Neural cell (in vitro differentiated cells): ENCODE measurements at regions not wholly inside any gene's neighbourhood (a gene's known extent, or its start where the extent isn't known, plus 50 kb on each side); places are given as distances from the start of the nearest gene placed in this dataset.

Experiments used
- H2AFZ ChIP-seq: fragments of 200-600, 300-800 bp; sonication (generic), shearing (Covaris generic); 2 replicates; pipeline ENCODE4 v1.6.0; 2014; ENCODE audit warnings: low read depth, mild to moderate bottlenecking, antibody characterized with exemption, low read length, moderate library complexity
- H3F3A ChIP-seq: fragments of 200-600 bp; shearing (Covaris generic); 2 replicates; pipeline ENCODE4 v1.6.1; 2016; ENCODE audit warnings: mild to moderate bottlenecking, moderate library complexity, mixed read lengths, antibody characterized with exemption, low read length; ENCODE audit not compliant: insufficient read depth, poor library complexity, severe bottlenecking
- H3K27ac ChIP-seq: fragments of 200-600, 300-800 bp; sonication (generic), shearing (Covaris generic); 2 replicates; pipeline ENCODE4 v1.5.1; 2014; ENCODE audit warnings: mild to moderate bottlenecking, low read length, moderate library complexity
- H3K27me3 ChIP-seq: fragments of 300-800, 200-600 bp; sonication (generic), shearing (Covaris generic); 2 replicates; pipeline ENCODE4 v1.6.0; 2014; ENCODE audit warnings: mild to moderate bottlenecking, low read depth, low read length, moderate library complexity; ENCODE audit not compliant: insufficient read depth
- H3K36me3 ChIP-seq: fragments of 300-800, 200-600 bp; sonication (generic), shearing (Covaris generic); 2 replicates; pipeline ENCODE4 v1.5.1; 2014; ENCODE audit warnings: mild to moderate bottlenecking, antibody characterized with exemption, low read length, moderate library complexity; ENCODE audit not compliant: insufficient read depth
- H3K4me2 ChIP-seq: fragments of 300-800, 200-600 bp; sonication (generic), shearing (Covaris generic); 2 replicates; pipeline ENCODE4 v1.6.0; 2014; ENCODE audit warnings: mild to moderate bottlenecking, low read length
- H3K4me3 ChIP-seq: fragments of 300-800, 200-600 bp; sonication (generic), shearing (Covaris generic); 2 replicates; pipeline ENCODE4 v1.5.1; 2014; ENCODE audit warnings: mild to moderate bottlenecking, low read length, moderate library complexity
- H3K79me2 ChIP-seq: fragments of 200-600 bp; shearing (Covaris generic); replicated peaks from 2 replicates; pipeline ENCODE4 v1.6.0; 2014; ENCODE audit warnings: mild to moderate bottlenecking, low read length, moderate library complexity; ENCODE audit not compliant: insufficient read depth
- H3K9ac ChIP-seq: fragments of 300-800, 200-600 bp; sonication (generic), shearing (Covaris generic); 2 replicates; pipeline ENCODE4 v1.6.1; 2016; ENCODE audit warnings: mild to moderate bottlenecking, low read length, mixed read lengths
- H3K9me2 ChIP-seq: fragments of 200-600 bp; shearing (Covaris generic); 2 replicates; pipeline ENCODE4 v1.6.1; 2016; ENCODE audit warnings: mild to moderate bottlenecking, low read length, mixed read lengths; ENCODE audit not compliant: insufficient read depth
- H3K9me3 ChIP-seq: fragments of 200-600, 300-800 bp; sonication (generic), shearing (Covaris generic); 2 replicates; pipeline ENCODE4 v1.6.1; 2016; ENCODE audit warnings: mild to moderate bottlenecking, mixed run types, low read length, moderate library complexity, mixed read lengths
- H4K20me1 ChIP-seq: fragments of 200-600 bp; shearing (Covaris generic); 2 replicates; pipeline ENCODE4 v1.6.1; 2016; ENCODE audit warnings: mild to moderate bottlenecking, mixed run types; ENCODE audit not compliant: insufficient read depth
- EP300 ChIP-seq: fragments of 450-650 bp; conservative IDR thresholded peaks from 2 replicates; pipeline ENCODE4 v1.6.1; 2014; ENCODE audit warnings: antibody characterized with exemption, mild to moderate bottlenecking, moderate library complexity; ENCODE audit not compliant: poor library complexity, severe bottlenecking
- EZH2 ChIP-seq: fragments of 200-600, 300-800 bp; shearing (Covaris generic), sonication (generic); IDR thresholded peaks from 2 replicates; pipeline ENCODE4 v1.6.1; 2014; ENCODE audit warnings: antibody characterized with exemption, low read length, borderline replicate concordance, mild to moderate bottlenecking; ENCODE audit not compliant: insufficient read depth, poor library complexity, severe bottlenecking
- MXI1 ChIP-seq: fragments of 450-650 bp; conservative IDR thresholded peaks from 2 replicates; pipeline ENCODE4 v1.6.1; 2014; ENCODE audit warnings: antibody characterized with exemption, mild to moderate bottlenecking; ENCODE audit not compliant: poor library complexity, severe bottlenecking
- POLR2AphosphoS5 ChIP-seq: IDR thresholded peaks from 2 replicates; pipeline ENCODE4 v1.6.1; 2012
- RAD21 ChIP-seq: fragments of 450-650 bp; conservative IDR thresholded peaks from 2 replicates; pipeline ENCODE4 v1.6.1; 2014; ENCODE audit warnings: antibody characterized with exemption, mild to moderate bottlenecking, moderate library complexity
- SMC3 ChIP-seq: fragments of 450-650 bp; conservative IDR thresholded peaks from 2 replicates; pipeline ENCODE4 v1.6.1; 2014; ENCODE audit warnings: antibody characterized with exemption, mild to moderate bottlenecking, moderate library complexity; ENCODE audit not compliant: poor library complexity
- TAF1 ChIP-seq: IDR thresholded peaks from 2 replicates; pipeline ENCODE4 v1.6.1; 2012; ENCODE audit warnings: low read depth
- TF ChIP-seq, protein P1 (sequence below): fragments of 450-650 bp; IDR thresholded peaks from 2 replicates; pipeline ENCODE4 v1.5.1; 2014; ENCODE audit warnings: antibody characterized with exemption, mild to moderate bottlenecking, moderate library complexity; ENCODE audit not compliant: poor library complexity, severe bottlenecking
- TF ChIP-seq, protein P2 (sequence below): IDR thresholded peaks from 2 replicates; pipeline ENCODE4 v1.6.1; 2012; ENCODE audit warnings: borderline replicate concordance

DNA sequence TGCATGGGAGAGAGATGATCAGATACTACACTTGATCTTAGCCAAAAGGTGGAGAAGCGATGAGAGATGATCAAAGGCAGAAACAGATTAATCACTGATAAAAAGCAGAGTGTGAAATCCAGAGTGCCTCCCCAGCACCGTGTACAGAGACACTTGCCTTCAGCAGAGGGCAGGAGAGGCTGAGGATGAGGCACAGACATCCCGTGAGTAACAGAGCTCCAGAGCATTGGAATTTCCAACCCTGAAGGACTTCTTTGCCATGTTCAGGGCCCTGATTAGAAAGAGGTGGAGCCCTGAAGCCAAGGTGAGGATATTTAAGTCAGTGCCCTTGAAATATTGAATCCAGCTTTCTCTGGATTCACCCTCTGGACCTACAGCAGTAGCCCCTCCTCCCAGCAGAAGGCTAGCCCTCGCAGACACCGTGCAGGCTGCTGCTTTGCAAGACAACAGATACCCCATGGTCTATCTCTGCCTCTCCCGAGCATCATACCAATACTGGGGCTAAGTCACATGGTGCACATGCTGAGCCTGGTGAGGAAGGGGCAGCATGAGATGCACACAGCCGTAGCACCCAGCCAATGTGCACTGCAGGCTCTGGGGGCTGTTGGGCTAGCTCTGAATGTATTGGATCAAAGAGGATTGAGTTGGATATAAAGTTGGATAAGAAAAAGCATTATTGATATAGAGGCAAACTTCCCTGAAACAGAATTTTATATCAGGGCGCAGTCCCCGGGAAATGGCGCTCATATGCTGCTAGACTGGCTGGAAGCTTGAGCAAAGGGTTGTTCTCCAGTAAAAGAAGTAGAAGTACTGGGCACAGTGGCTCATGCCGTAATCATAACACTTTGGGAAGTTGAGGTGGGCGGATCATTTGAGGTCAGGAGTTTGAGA, 200.3 kb upstream of the B3GAT1 start:
- Histone ChIP-seq H3K9me3 (no peaks in the 10 kb centered on the region), H3F3A (no peaks in the 10 kb centered on the region), H3K36me3 (no peaks in the 10 kb centered on the region), H3K4me2 (no peak overlapping the region), H3K27ac (no peak overlapping the region), H3K79me2 (no peaks in the 10 kb centered on the region), H4K20me1 (no peaks in the 10 kb centered on the region), H3K27me3 (no peaks in the 10 kb centered on the region), H3K9ac (no peak overlapping the region), H3K4me3 (no peak overlapping the region), H2AFZ (no peak overlapping the region), H3K9me2 (no peaks in the 10 kb centered on the region)
- TF ChIP-seq RAD21 (no peak), MXI1 (no peak), POLR2AphosphoS5 (no peak), EP300 (no peak), TAF1 (no peak), SMC3 (no peak), EZH2 (no peak)
- TF ChIP-seq, protein P1, sequence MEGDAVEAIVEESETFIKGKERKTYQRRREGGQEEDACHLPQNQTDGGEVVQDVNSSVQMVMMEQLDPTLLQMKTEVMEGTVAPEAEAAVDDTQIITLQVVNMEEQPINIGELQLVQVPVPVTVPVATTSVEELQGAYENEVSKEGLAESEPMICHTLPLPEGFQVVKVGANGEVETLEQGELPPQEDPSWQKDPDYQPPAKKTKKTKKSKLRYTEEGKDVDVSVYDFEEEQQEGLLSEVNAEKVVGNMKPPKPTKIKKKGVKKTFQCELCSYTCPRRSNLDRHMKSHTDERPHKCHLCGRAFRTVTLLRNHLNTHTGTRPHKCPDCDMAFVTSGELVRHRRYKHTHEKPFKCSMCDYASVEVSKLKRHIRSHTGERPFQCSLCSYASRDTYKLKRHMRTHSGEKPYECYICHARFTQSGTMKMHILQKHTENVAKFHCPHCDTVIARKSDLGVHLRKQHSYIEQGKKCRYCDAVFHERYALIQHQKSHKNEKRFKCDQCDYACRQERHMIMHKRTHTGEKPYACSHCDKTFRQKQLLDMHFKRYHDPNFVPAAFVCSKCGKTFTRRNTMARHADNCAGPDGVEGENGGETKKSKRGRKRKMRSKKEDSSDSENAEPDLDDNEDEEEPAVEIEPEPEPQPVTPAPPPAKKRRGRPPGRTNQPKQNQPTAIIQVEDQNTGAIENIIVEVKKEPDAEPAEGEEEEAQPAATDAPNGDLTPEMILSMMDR, result no peak
- TF ChIP-seq, protein P2, sequence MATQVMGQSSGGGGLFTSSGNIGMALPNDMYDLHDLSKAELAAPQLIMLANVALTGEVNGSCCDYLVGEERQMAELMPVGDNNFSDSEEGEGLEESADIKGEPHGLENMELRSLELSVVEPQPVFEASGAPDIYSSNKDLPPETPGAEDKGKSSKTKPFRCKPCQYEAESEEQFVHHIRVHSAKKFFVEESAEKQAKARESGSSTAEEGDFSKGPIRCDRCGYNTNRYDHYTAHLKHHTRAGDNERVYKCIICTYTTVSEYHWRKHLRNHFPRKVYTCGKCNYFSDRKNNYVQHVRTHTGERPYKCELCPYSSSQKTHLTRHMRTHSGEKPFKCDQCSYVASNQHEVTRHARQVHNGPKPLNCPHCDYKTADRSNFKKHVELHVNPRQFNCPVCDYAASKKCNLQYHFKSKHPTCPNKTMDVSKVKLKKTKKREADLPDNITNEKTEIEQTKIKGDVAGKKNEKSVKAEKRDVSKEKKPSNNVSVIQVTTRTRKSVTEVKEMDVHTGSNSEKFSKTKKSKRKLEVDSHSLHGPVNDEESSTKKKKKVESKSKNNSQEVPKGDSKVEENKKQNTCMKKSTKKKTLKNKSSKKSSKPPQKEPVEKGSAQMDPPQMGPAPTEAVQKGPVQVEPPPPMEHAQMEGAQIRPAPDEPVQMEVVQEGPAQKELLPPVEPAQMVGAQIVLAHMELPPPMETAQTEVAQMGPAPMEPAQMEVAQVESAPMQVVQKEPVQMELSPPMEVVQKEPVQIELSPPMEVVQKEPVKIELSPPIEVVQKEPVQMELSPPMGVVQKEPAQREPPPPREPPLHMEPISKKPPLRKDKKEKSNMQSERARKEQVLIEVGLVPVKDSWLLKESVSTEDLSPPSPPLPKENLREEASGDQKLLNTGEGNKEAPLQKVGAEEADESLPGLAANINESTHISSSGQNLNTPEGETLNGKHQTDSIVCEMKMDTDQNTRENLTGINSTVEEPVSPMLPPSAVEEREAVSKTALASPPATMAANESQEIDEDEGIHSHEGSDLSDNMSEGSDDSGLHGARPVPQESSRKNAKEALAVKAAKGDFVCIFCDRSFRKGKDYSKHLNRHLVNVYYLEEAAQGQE, result no peak

DNA sequence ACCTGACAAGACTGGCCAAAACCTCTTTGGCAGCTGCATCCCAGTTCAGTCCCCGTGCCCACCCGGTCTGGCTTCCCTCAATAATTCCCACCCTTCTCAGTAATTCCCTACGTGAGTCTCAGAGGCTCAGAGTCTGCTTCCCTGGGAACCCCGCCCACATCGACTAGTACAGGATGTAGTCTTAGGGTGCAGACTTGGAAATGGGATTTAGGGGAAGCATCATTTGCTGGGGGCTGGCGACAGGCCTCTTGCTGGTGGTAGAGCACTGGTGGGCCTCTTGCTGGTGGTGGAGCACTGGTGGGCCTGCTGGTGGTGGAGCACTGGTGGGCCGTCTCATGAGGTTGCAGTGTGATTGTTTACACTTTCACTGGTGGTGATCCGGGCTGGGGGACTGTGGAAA, 199.5 kb upstream of the B3GAT1 start:
- Histone ChIP-seq H3K9me3 (no peaks in the 10 kb centered on the region), H3K9ac (no peak overlapping the region), H3K27ac (no peak overlapping the region), H3K9me2 (no peaks in the 10 kb centered on the region), H2AFZ (no peak overlapping the region), H4K20me1 (no peaks in the 10 kb centered on the region), H3K27me3 (no peaks in the 10 kb centered on the region), H3K36me3 (no peaks in the 10 kb centered on the region), H3K79me2 (no peaks in the 10 kb centered on the region), H3K4me2 (no peak overlapping the region), H3F3A (no peaks in the 10 kb centered on the region), H3K4me3 (no peak overlapping the region)
- TF ChIP-seq POLR2AphosphoS5 (no peak), RAD21 (no peak)
